Hepatocyte (in vitro differentiated cells): ENCODE measurements at regions not wholly inside any gene's neighbourhood (a gene's known extent, or its start where the extent isn't known, plus 50 kb on each side); places are given as distances from the start of the nearest gene placed in this dataset.

Experiments
- CTCF ChIP-seq: fragments of 200-600 bp; sonication (generic); IDR thresholded peaks from 2 replicates; pipeline ENCODE4 v1.5.1; 2016; ENCODE audit warnings: antibody characterized with exemption, mild to moderate bottlenecking; ENCODE audit not compliant: poor library complexity
- EZH2phosphoT487 ChIP-seq: fragments of 200-600 bp; sonication (generic); IDR thresholded peaks from one replicate; pipeline ENCODE4 v1.6.1; 2018; ENCODE audit warnings: antibody characterized with exemption, mild to moderate bottlenecking, low read depth, moderate library complexity; ENCODE audit not compliant: unreplicated experiment, severe bottlenecking

GRCh38 chr1:234730770-234731568 is 121.0 kb upstream of the IRF2BP2 start:
- TF ChIP-seq EZH2phosphoT487 (no peak), CTCF (no peak)
